Ovary (tissue), 3 donors: ENCODE measurements at regions not wholly inside any gene's neighbourhood (a gene's known extent, or its start where the extent isn't known, plus 50 kb on each side); places are given as distances from the start of the nearest gene placed in this dataset.

ENCODE experiments used
- EP300 ChIP-seq: sonication (generic); formaldehyde crosslinking; IDR thresholded peaks from one replicate; pipeline ENCODE4 v1.6.1; 2017; ENCODE audit warnings: antibody characterized with exemption
- POLR2A ChIP-seq: fragments of 450-650 bp; IDR thresholded peaks from one replicate; pipeline ENCODE4 v1.6.1; 2017; ENCODE audit warnings: antibody characterized with exemption, mild to moderate bottlenecking, moderate library complexity
- TF ChIP-seq, protein P1 (sequence below), 3 donors: fragments of 450-650 bp in 2 of 3; fragments of 200-600 bp in 1 of 3; IDR thresholded peaks; one replicate each; pipeline versions ENCODE4 v1.5.1 to v1.8.0; 2016 to 2022; ENCODE audit warnings: antibody characterized with exemption in 3 of 3, mild to moderate bottlenecking in 1 of 3
- donor health status: DM: no; HTN: no; CAD: no.

DNA sequence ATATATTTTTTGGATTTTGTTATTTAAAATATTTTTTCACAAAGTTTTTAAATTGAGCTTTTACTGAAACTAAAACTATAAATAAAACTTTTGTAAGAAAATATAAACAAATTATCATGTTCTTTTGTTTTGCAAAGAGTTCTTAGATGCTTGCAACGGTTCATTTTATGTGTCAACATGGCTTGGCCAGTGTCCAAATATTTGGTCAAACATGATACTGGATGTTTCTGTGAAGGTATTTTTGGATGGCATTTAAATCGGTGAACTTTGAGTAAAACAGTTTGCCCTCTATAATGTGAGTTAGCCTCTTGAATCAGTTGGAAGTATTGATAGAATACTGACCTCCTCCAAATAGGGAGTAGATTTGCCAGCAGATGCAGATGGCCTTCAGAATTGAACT is 612.6 kb upstream of the NECTIN3 start:
- no peak for TF ChIP-seq POLR2A
- TF ChIP-seq, protein P1, sequence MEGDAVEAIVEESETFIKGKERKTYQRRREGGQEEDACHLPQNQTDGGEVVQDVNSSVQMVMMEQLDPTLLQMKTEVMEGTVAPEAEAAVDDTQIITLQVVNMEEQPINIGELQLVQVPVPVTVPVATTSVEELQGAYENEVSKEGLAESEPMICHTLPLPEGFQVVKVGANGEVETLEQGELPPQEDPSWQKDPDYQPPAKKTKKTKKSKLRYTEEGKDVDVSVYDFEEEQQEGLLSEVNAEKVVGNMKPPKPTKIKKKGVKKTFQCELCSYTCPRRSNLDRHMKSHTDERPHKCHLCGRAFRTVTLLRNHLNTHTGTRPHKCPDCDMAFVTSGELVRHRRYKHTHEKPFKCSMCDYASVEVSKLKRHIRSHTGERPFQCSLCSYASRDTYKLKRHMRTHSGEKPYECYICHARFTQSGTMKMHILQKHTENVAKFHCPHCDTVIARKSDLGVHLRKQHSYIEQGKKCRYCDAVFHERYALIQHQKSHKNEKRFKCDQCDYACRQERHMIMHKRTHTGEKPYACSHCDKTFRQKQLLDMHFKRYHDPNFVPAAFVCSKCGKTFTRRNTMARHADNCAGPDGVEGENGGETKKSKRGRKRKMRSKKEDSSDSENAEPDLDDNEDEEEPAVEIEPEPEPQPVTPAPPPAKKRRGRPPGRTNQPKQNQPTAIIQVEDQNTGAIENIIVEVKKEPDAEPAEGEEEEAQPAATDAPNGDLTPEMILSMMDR (IDR thresholded peaks at IDR 0.05): no peak
- TF ChIP-seq EP300: no peak
